ENCODE measurements at regions not wholly inside any gene's neighbourhood (a gene's known extent, or its start where the extent isn't known, plus 50 kb on each side); places are given as distances from the start of the nearest gene placed in this dataset.
"Not testable (repeated sequence)": the region's sequence is repeated elsewhere in the genome, so short reads cannot be mapped to it uniquely, and the experiment has no call there.

GRCh38 chr10:78096486-78096885 lies 62.8 kb downstream of the RPS24 start:
- H3K36me3 ChIP-seq (ENCODE audit: insufficient read depth, low read depth, low read length); H3K4me3 ChIP-seq (ENCODE audit: low read length); H3K9ac ChIP-seq (ENCODE audit: low read depth, low read length); H3K27me3 ChIP-seq (ENCODE audit: insufficient read depth, low read length); H3K4me1 ChIP-seq (ENCODE audit: insufficient read depth, low read length); H3K27ac ChIP-seq (ENCODE audit: low read length); H3K9me3 ChIP-seq (ENCODE audit: insufficient read depth, low read depth, low read length): not testable (repeated sequence)

GRCh38 chr10:78102593-78102992 lies 68.9 kb downstream of the RPS24 start:
- peaks cover 23% of the 10 kb centered on the region for H3K9me3 ChIP-seq (ENCODE audit: insufficient read depth, low read depth, low read length)
- H3K27ac ChIP-seq (ENCODE audit: low read length); H3K27me3 ChIP-seq (ENCODE audit: insufficient read depth, low read length); H3K4me1 ChIP-seq (ENCODE audit: insufficient read depth, low read length); H3K36me3 ChIP-seq (ENCODE audit: insufficient read depth, low read depth, low read length); H3K4me3 ChIP-seq (ENCODE audit: low read length); H3K9ac ChIP-seq (ENCODE audit: low read depth, low read length): not testable (repeated sequence)

GRCh38 chr10:78109210-78109609 lies 75.5 kb downstream of the RPS24 start:
- Histone ChIP-seq H3K4me3 (ENCODE audit: low read length) (no peak overlapping the region), H3K4me1 (ENCODE audit: insufficient read depth, low read length) (no peaks in the 10 kb centered on the region; the same call in 1 of the 2 replicates), H3K36me3 (ENCODE audit: insufficient read depth, low read depth, low read length) (no peaks in the 10 kb centered on the region), H3K27me3 (ENCODE audit: insufficient read depth, low read length) (no peaks in the 10 kb centered on the region), H3K9me3 (ENCODE audit: insufficient read depth, low read depth, low read length) (peaks cover 23% of the 10 kb centered on the region), H3K9ac (ENCODE audit: low read depth, low read length) (no peak overlapping the region), H3K27ac (ENCODE audit: low read length) (no peak overlapping the region)

- Histone ChIP-seq H3K4me3 (ENCODE audit: low read length) (no peak overlapping the region), H3K4me1 (ENCODE audit: insufficient read depth, low read length) (no peaks in the 10 kb centered on the region; the same call in 1 of the 2 replicates), H3K27me3 (ENCODE audit: insufficient read depth, low read length) (no peaks in the 10 kb centered on the region), H3K9ac (ENCODE audit: low read depth, low read length) (no peak overlapping the region), H3K27ac (ENCODE audit: low read length) (no peak overlapping the region), H3K36me3 (ENCODE audit: insufficient read depth, low read depth, low read length) (no peaks in the 10 kb centered on the region), H3K9me3 (ENCODE audit: insufficient read depth, low read depth, low read length) (no peaks in the 10 kb centered on the region)
These were observed 81.6 kb downstream of the RPS24 start for GRCh38 chr10:78115135-78115853.

GRCh38 chr10:78116361-78116760 lies 82.7 kb downstream of the RPS24 start:
- Histone ChIP-seq H3K9ac (ENCODE audit: low read depth, low read length) (no peak overlapping the region), H3K9me3 (ENCODE audit: insufficient read depth, low read depth, low read length) (no peaks in the 10 kb centered on the region), H3K27me3 (ENCODE audit: insufficient read depth, low read length) (no peaks in the 10 kb centered on the region), H3K4me1 (ENCODE audit: insufficient read depth, low read length) (no peaks in the 10 kb centered on the region; the same call in 1 of the 2 replicates), H3K27ac (ENCODE audit: low read length) (no peak overlapping the region), H3K36me3 (ENCODE audit: insufficient read depth, low read depth, low read length) (no peaks in the 10 kb centered on the region), H3K4me3 (ENCODE audit: low read length) (no peak overlapping the region)

GRCh38 chr10:78118591-78118990 lies 84.9 kb downstream of the RPS24 start:
- Histone ChIP-seq H3K9ac (ENCODE audit: low read depth, low read length) (no peak overlapping the region), H3K27me3 (ENCODE audit: insufficient read depth, low read length) (no peaks in the 10 kb centered on the region), H3K4me3 (ENCODE audit: low read length) (no peak overlapping the region), H3K36me3 (ENCODE audit: insufficient read depth, low read depth, low read length) (no peaks in the 10 kb centered on the region), H3K9me3 (ENCODE audit: insufficient read depth, low read depth, low read length) (peaks cover 9% of the 10 kb centered on the region), H3K27ac (ENCODE audit: low read length) (no peak overlapping the region), H3K4me1 (ENCODE audit: insufficient read depth, low read length) (no peaks in the 10 kb centered on the region)

GRCh38 chr10:78121801-78122200 lies 88.1 kb downstream of the RPS24 start:
- Histone ChIP-seq H3K9ac (ENCODE audit: low read depth, low read length) (no peak overlapping the region), H3K4me1 (ENCODE audit: insufficient read depth, low read length) (no peaks in the 10 kb centered on the region), H3K36me3 (ENCODE audit: insufficient read depth, low read depth, low read length) (no peaks in the 10 kb centered on the region), H3K27me3 (ENCODE audit: insufficient read depth, low read length) (no peaks in the 10 kb centered on the region), H3K4me3 (ENCODE audit: low read length) (no peak overlapping the region), H3K27ac (ENCODE audit: low read length) (no peak overlapping the region), H3K9me3 (ENCODE audit: insufficient read depth, low read depth, low read length) (peaks cover 9% of the 10 kb centered on the region)

- Histone ChIP-seq H3K9ac (ENCODE audit: low read depth, low read length) (no peak overlapping the region), H3K27ac (ENCODE audit: low read length) (no peak overlapping the region), H3K36me3 (ENCODE audit: insufficient read depth, low read depth, low read length) (no peaks in the 10 kb centered on the region), H3K4me3 (ENCODE audit: low read length) (no peak overlapping the region), H3K27me3 (ENCODE audit: insufficient read depth, low read length) (no peaks in the 10 kb centered on the region), H3K9me3 (ENCODE audit: insufficient read depth, low read depth, low read length) (peaks cover 9% of the 10 kb centered on the region), H3K4me1 (ENCODE audit: insufficient read depth, low read length) (no peaks in the 10 kb centered on the region)
These were observed 90.5 kb downstream of the RPS24 start for GRCh38 chr10:78124167-78124566.

- Histone ChIP-seq H3K27ac (ENCODE audit: low read length) (no peak overlapping the region), H3K9ac (ENCODE audit: low read depth, low read length) (no peak overlapping the region), H3K27me3 (ENCODE audit: insufficient read depth, low read length) (no peaks in the 10 kb centered on the region), H3K4me3 (ENCODE audit: low read length) (no peak overlapping the region), H3K9me3 (ENCODE audit: insufficient read depth, low read depth, low read length) (no peaks in the 10 kb centered on the region), H3K36me3 (ENCODE audit: insufficient read depth, low read depth, low read length) (no peaks in the 10 kb centered on the region), H3K4me1 (ENCODE audit: insufficient read depth, low read length) (no peaks in the 10 kb centered on the region)
These were observed 95.5 kb downstream of the RPS24 start for GRCh38 chr10:78129211-78129610.

- no peaks in the 10 kb centered on the region for H3K9me3 ChIP-seq (ENCODE audit: insufficient read depth, low read depth, low read length)
- H3K27me3 ChIP-seq (ENCODE audit: insufficient read depth, low read length) = no peaks in the 10 kb centered on the region
- H3K36me3 ChIP-seq (ENCODE audit: insufficient read depth, low read depth, low read length) = no peaks in the 10 kb centered on the region
- no peak overlapping the region for H3K27ac ChIP-seq (ENCODE audit: low read length)
- H3K4me3 ChIP-seq (ENCODE audit: low read length) = no peak overlapping the region
- H3K9ac ChIP-seq (ENCODE audit: low read depth, low read length) = no peak overlapping the region
- peaks cover 5% of the 10 kb centered on the region; the same call in 1 of the 2 replicates for H3K4me1 ChIP-seq (ENCODE audit: insufficient read depth, low read length)
These were observed 97.5 kb downstream of the RPS24 start for GRCh38 chr10:78130966-78131710.

GRCh38 chr10:78134773-78135306 lies 101.2 kb downstream of the RPS24 start:
- Histone ChIP-seq H3K4me3 (ENCODE audit: low read length) (no peak overlapping the region), H3K9ac (ENCODE audit: low read depth, low read length) (no peak overlapping the region), H3K36me3 (ENCODE audit: insufficient read depth, low read depth, low read length) (no peaks in the 10 kb centered on the region)

GRCh38 chr10:78137147-78137546 lies 103.5 kb downstream of the RPS24 start:
- H3K4me1 ChIP-seq (ENCODE audit: insufficient read depth, low read length) = peaks cover 8% of the 10 kb centered on the region; the same call in 1 of the 2 replicates
- no peak overlapping the region for H3K4me3 ChIP-seq (ENCODE audit: low read length)
- H3K9me3 ChIP-seq (ENCODE audit: insufficient read depth, low read depth, low read length) = no peaks in the 10 kb centered on the region
- H3K36me3 ChIP-seq (ENCODE audit: insufficient read depth, low read depth, low read length) = no peaks in the 10 kb centered on the region
- no peak overlapping the region for H3K9ac ChIP-seq (ENCODE audit: low read depth, low read length)
- H3K27ac ChIP-seq (ENCODE audit: low read length) = no peak overlapping the region
- no peaks in the 10 kb centered on the region for H3K27me3 ChIP-seq (ENCODE audit: insufficient read depth, low read length)

More at GRCh38 chr10:78134773-78135306, 101.2 kb downstream of the RPS24 start:
- Histone ChIP-seq H3K27ac (ENCODE audit: low read length) (no peak overlapping the region), H3K4me1 (ENCODE audit: insufficient read depth, low read length) (peaks cover 8% of the 10 kb centered on the region; the same call in 1 of the 2 replicates), H3K9me3 (ENCODE audit: insufficient read depth, low read depth, low read length) (no peaks in the 10 kb centered on the region), H3K27me3 (ENCODE audit: insufficient read depth, low read length) (no peaks in the 10 kb centered on the region)

Data from iPS-20b (cell line).